Dendritic cell treated with granulocyte-macrophage colony-stimulating factor and Interleukin-4, amounts not matched to agents 40 ng/mL and 50 ng/mL, for 4 days (primary cell): ENCODE measurements at regions not wholly inside any gene's neighbourhood (a gene's known extent, or its start where the extent isn't known, plus 50 kb on each side); places are given as distances from the start of the nearest gene placed in this dataset.

Source experiments
- H3K27ac Mint-ChIP-seq: one replicate; pipeline ENCODE4 v1.8.0; 2022; ENCODE audit warnings: mild to moderate bottlenecking, mixed read lengths
- H3K27me3 Mint-ChIP-seq: one replicate; pipeline ENCODE4 v1.8.0; 2022; ENCODE audit warnings: mild to moderate bottlenecking, mixed read lengths
- H3K36me3 Mint-ChIP-seq: one replicate; pipeline ENCODE4 v1.8.0; 2022; ENCODE audit warnings: low read depth, mixed read lengths
- H3K4me1 Mint-ChIP-seq: one replicate; pipeline ENCODE4 v1.8.0; 2022; ENCODE audit warnings: low read depth, mixed read lengths
- H3K4me3 Mint-ChIP-seq: one replicate; pipeline ENCODE4 v1.8.0; 2022; ENCODE audit warnings: mild to moderate bottlenecking, moderate library complexity, mixed read lengths
- H3K9me3 Mint-ChIP-seq: one replicate; pipeline ENCODE4 v1.8.0; 2022; ENCODE audit warnings: mixed read lengths
- intact Hi-C: fragments of 100-400 bp; cut with micrococcal nuclease; formaldehyde crosslinking; loops from one replicate; pipeline ENCODE4 v1.15.0; 2022

DNA sequence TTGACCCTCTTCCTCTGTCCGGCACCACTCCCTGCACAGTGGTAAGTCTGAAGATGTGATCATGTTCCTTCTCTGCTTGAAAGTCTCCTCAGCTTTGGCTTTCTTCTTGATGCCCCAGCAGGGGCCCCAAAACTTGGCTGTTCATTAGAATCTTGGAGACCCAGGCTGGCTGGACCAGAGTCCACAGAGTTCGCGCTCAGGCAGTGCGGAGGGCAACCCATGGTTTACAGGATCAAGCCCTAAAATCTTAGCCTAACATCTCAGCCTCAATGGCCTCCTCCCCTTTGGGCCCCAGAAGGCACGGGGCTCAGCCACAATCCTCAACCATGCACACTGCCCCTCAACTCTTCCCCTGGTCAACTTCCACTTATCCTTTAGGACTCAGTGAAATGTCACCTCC is 72.9 kb upstream of the GTSF1L start:
- peaks cover 17% of the 10 kb centered on the region for H3K27me3 Mint-ChIP-seq
- H3K36me3 Mint-ChIP-seq: no peaks in the 10 kb centered on the region
- no peak overlapping the region for H3K27ac Mint-ChIP-seq
- peaks cover 9% of the 10 kb centered on the region for H3K9me3 Mint-ChIP-seq
- peaks cover 5% of the 10 kb centered on the region for H3K4me1 Mint-ChIP-seq
- H3K4me3 Mint-ChIP-seq: no peak overlapping the region
- intact Hi-C loops: no loop called here

DNA sequence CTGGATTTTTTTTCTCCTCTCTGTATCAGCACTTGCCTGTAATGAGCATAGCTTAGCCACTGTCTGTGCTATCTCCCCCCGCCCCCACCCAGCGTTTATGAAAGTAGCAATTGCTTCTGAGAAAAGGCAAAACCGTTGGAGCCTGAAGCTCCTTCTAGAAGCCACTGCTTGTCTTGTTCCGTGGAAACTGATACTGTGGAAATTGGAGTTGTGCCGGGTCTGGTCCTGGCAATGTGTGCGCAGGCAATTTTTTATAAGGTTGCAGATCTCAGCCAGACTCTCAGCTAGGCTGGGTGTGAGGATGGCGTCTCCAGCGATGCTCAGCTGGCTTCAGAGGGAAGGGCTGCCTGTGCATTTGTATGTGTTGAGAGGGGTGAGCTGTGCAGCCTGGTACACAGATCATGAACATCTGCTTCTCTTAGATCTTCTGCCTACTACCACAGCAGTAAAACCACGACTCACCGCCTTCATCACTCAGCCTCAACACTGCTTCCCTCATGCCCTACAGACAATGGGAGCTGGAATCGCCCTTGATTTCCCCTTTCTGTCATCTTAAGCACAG is 72.4 kb upstream of the GTSF1L start:
- H3K4me1 Mint-ChIP-seq: peaks cover 5% of the 10 kb centered on the region
- no peaks in the 10 kb centered on the region for H3K36me3 Mint-ChIP-seq
- intact Hi-C loops: no loop called here
- H3K4me3 Mint-ChIP-seq: no peak overlapping the region
- H3K27ac Mint-ChIP-seq: no peak overlapping the region
- H3K9me3 Mint-ChIP-seq: peaks cover 9% of the 10 kb centered on the region
- H3K27me3 Mint-ChIP-seq: peaks cover 18% of the 10 kb centered on the region

DNA sequence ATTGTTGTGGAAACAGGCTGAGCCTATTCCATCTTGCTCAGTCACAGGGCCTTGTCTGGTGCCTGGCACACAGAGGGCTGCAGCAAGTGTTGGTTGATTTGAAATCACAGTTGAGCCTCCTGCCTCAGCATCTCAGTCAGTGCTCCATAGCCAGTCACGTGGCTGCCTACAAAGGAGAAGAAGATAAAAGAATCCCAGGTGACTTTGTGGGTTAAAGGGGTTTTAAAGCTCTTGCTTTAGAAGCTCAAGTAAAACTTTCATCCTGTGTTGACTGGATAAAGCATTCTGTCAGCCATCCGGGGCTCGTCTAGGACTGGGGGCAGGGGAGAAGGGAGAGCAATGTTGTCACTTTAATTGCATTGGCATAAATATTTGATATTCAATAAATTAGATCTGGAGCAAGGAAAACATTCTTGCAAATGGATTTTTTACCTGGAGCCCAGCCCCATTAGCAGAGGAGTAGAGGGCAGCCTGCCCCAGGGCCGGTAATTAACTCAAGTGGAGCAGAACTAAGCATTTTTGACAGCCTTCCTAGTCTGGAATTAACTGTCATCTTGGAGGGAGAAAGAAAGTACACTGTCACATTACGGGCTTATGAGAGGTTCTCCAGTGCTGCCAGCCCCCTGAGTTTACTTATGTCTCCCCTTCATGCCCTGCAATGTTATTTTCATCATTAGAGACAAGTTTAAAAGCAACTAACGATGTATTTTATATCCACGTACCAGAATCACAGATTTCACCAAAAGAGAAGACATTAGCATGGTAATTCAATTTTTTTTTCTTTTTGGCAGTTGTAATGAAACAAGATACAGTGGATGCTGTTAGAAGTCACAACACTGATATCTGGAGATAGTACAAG is 71.7 kb upstream of the GTSF1L start:
- peaks cover 6% of the 10 kb centered on the region for H3K9me3 Mint-ChIP-seq
- H3K4me3 Mint-ChIP-seq: no peak overlapping the region
- H3K36me3 Mint-ChIP-seq: no peaks in the 10 kb centered on the region
- H3K4me1 Mint-ChIP-seq: peaks cover 5% of the 10 kb centered on the region
- no peak overlapping the region for H3K27ac Mint-ChIP-seq
- intact Hi-C loops: no loop called here
- H3K27me3 Mint-ChIP-seq: peaks cover 18% of the 10 kb centered on the region

DNA sequence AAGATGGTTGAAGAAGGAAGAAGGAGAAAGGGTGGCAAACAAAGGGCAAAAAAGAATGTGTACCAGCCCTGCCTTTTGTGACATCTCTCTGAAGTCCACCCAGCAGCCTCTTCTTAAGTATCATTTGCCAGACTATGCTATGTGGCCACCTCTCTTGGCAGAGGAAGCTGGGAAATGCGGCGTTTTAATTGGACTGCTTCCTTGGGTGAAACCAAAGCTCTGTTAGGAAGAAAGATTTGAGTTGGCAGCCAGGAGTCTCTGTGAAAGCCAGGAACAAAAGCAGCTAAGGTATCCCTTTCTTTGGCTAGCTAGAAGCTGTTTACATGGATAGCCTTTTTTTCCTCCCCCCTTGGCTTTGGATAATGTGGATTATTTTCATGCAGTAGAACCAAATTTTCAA is 67.5 kb upstream of the GTSF1L start:
- H3K9me3 Mint-ChIP-seq: peaks cover 12% of the 10 kb centered on the region
- H3K4me1 Mint-ChIP-seq: no peaks in the 10 kb centered on the region
- no peak overlapping the region for H3K27ac Mint-ChIP-seq
- peaks cover 19% of the 10 kb centered on the region for H3K27me3 Mint-ChIP-seq
- H3K36me3 Mint-ChIP-seq: no peaks in the 10 kb centered on the region
- no peak overlapping the region for H3K4me3 Mint-ChIP-seq
- intact Hi-C loops: no loop called here

DNA sequence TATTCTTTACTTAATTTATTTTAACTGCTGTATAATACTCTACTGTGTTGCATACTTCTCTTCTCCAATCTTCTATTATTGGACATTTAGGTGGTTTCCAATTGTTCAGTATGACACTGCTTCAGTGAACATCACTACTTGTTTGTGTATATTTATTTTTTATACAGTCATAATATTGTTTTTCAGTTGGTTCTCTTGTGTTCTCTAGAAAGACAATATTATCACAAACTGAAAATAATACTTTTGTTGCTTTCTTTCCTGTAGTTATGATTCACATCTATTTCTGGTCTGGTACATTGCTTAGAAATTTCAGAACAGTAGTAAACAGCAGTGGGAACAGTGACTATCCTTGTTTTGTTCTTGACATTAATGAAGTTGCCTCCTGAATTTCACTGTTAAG is 62.8 kb upstream of the GTSF1L start:
- no peak overlapping the region for H3K27ac Mint-ChIP-seq
- intact Hi-C loops: no loop called here
- peaks cover 12% of the 10 kb centered on the region for H3K9me3 Mint-ChIP-seq
- no peaks in the 10 kb centered on the region for H3K4me1 Mint-ChIP-seq
- H3K36me3 Mint-ChIP-seq: no peaks in the 10 kb centered on the region
- H3K4me3 Mint-ChIP-seq: no peak overlapping the region
- peaks cover 14% of the 10 kb centered on the region for H3K27me3 Mint-ChIP-seq

DNA sequence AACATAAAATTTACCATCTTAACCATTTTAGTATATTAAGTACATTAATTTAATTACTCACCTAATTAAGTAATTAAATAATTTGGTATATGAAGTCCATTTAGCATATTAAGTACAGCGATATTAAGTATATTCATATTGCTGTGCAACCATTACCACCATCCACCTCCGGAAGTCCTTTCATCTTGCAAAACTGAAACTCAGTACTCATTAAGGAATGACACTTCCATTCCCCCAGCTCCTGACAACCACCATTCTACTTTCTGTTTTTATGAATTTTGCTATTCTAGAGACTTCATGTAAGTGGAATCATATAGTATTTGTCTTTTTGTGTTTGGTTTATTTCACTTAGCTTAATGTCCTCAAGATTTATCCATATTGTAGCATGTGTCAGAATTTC is 61.1 kb upstream of the GTSF1L start:
- Mint-ChIP-seq H3K27me3 (peaks cover 13% of the 10 kb centered on the region), H3K4me3 (no peak overlapping the region), H3K27ac (no peak overlapping the region), H3K36me3 (no peaks in the 10 kb centered on the region), H3K9me3 (peaks cover 12% of the 10 kb centered on the region), H3K4me1 (no peaks in the 10 kb centered on the region)
- intact Hi-C loops: no loop called here

DNA sequence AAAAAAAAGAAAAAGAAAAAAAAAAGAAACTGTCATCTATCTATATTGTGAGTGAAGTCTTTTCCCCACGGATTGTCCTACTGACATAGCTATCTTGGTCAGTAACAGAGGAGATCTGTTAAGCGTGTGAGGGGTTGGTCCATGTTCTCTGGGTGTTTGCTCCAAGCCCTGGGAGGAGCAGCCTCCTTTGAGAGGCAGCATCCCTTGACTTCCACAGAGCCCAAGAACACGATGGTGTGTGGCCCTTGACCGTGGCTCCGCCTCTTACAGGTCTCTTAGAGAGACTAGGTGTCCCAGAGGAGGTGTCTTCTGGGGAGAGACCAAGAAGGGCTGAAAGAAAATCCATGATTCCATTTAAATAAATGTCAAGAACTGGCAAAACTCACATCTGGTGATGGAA is 60.1 kb upstream of the GTSF1L start:
- H3K9me3 Mint-ChIP-seq: peaks cover 4% of the 10 kb centered on the region
- no peak overlapping the region for H3K27ac Mint-ChIP-seq
- H3K36me3 Mint-ChIP-seq: no peaks in the 10 kb centered on the region
- H3K27me3 Mint-ChIP-seq: peaks cover 6% of the 10 kb centered on the region
- no peaks in the 10 kb centered on the region for H3K4me1 Mint-ChIP-seq
- intact Hi-C loops: no loop called here
- H3K4me3 Mint-ChIP-seq: no peak overlapping the region

DNA sequence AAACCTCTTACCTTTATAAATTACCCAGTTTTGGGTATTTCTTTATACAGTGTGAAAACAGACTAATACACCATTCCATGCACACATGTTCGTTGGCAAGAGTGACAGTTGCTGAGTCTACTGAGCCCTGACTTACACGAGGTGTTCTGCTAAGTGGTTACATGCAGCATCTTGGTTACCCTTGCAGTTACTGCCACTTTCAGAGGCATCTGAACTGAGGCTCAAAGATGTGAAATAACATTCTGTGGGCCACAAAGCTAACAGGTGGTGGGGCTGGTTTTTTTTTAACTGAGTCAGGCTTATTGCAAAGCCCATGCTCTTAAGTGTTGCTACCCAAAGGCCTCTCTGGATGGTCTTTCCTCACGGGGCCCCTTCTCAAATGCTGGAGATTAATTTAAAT is 54.4 kb upstream of the GTSF1L start:
- intact Hi-C loops: no loop called here
- H3K4me1 Mint-ChIP-seq: no peaks in the 10 kb centered on the region
- no peaks in the 10 kb centered on the region for H3K36me3 Mint-ChIP-seq
- H3K27me3 Mint-ChIP-seq: peaks cover 10% of the 10 kb centered on the region
- no peak overlapping the region for H3K4me3 Mint-ChIP-seq
- H3K9me3 Mint-ChIP-seq: peaks cover 12% of the 10 kb centered on the region
- H3K27ac Mint-ChIP-seq: no peak overlapping the region

DNA sequence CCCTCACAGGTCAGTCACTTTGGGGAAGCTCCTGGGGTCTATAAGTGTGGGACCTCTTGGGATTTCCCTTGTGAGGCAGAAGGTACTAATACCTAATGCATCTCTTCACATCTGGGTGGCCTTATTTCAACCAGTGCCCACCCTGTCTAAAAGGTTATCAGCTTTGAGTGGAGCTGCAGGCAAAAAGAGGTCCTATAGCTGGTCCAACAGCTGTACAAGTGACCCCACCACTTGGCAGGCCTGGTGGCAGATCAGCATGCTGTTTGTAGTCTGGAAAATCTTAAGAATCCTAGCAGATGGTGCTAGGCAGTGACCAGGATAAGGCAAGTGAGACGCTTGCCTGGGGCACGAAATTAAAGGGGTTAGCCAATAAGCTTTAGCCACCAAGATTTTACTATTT is 51.6 kb upstream of the GTSF1L start:
- no peak overlapping the region for H3K27ac Mint-ChIP-seq
- H3K9me3 Mint-ChIP-seq: peaks cover 12% of the 10 kb centered on the region
- H3K4me3 Mint-ChIP-seq: no peak overlapping the region
- H3K36me3 Mint-ChIP-seq: no peaks in the 10 kb centered on the region
- peaks cover 22% of the 10 kb centered on the region for H3K27me3 Mint-ChIP-seq
- H3K4me1 Mint-ChIP-seq: no peaks in the 10 kb centered on the region
- intact Hi-C loops: no loop called here

DNA sequence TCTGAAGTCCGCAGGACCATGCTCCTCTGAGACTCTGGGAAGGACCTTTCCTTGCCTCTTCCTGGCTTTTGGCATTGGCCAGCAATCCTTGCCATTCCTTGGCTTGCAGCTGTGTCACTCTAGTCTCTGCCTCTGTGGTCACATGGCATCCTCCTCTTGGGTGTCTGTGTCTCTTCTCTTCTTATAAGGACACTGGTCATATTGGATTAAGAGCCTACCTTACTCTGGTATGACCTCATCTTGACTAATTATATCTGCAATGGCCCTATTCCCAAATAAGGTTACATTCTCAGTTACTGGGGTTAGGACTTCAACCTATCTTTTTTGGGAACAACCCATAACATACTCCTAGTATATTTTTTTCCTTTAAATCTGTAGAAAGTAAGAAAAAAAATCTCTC is 49.9 kb upstream of the GTSF1L start:
- Mint-ChIP-seq H3K4me3 (no peak overlapping the region), H3K27ac (no peak overlapping the region), H3K27me3 (peaks cover 31% of the 10 kb centered on the region), H3K36me3 (no peaks in the 10 kb centered on the region), H3K9me3 (peaks cover 12% of the 10 kb centered on the region), H3K4me1 (no peaks in the 10 kb centered on the region)
- intact Hi-C loops: no loop called here
